GM18517 (cell line): ENCODE measurements at regions not wholly inside any gene's neighbourhood (a gene's known extent, or its start where the extent isn't known, plus 50 kb on each side); places are given as distances from the start of the nearest gene placed in this dataset.

ENCODE experiments used
- ATAC-seq: cut with Tn5 transposase; IDR thresholded peaks from one replicate; pipeline ENCODE4 v1.9.1; 2021; ENCODE audit warnings: mild to moderate bottlenecking, moderate library complexity; ENCODE audit not compliant: unreplicated experiment

DNA sequence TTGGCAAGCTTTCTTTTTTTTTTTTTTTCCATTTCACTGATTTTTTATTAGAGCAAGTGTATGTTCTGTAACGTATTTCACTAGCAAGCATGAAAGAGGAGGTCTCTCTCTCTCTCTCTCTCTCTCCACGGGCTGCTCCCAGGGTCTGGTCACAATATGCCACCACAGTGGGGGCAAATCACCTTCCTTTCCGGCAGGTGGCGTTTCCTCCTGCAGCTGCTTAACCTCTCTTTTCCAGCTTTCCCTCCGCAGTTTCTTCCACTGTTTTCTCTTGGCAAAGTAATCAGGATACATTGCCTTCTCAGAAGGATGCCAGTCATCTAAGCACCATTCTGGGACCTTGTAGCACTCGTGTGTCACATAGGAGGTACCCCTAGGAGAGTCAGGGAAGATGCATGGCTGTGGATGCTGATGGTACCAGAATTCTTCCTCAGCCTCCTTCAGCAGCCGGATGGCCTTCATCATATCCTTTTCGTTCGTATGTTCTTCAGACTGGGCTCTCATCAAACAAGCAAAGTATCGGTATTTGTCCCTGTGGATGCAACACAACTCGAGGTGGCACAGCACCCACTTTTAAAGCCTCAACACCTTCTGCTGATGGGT lies 197.3 kb upstream of the PODXL start:
- ATAC-seq = no peak

DNA sequence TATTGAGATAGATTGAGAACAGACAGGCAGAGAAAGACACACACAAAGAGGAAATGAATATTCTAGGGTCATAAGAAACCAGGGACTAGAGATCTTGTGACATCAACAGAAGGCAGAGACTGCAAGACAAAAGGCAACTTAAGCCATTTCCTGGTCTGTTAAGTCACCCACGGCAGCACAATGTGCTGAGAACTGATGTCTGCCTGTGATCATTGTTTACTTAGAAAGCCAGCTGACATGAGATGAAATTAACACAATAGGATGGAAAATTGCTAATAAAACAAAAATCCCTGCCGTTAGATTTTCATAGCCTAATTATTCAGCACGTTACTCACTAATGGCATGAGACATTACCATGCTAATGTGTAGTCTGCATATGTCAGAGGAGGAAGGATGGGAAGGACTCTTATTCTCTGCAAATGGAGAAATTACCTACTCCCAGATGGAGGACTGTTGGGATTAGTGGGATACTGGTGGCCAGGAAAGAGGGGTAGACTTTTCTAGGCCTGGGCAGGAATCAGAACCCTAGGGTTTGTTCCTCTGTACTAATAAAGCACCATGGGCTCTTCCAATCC lies 191.3 kb upstream of the PODXL start:
- no peak for ATAC-seq

DNA sequence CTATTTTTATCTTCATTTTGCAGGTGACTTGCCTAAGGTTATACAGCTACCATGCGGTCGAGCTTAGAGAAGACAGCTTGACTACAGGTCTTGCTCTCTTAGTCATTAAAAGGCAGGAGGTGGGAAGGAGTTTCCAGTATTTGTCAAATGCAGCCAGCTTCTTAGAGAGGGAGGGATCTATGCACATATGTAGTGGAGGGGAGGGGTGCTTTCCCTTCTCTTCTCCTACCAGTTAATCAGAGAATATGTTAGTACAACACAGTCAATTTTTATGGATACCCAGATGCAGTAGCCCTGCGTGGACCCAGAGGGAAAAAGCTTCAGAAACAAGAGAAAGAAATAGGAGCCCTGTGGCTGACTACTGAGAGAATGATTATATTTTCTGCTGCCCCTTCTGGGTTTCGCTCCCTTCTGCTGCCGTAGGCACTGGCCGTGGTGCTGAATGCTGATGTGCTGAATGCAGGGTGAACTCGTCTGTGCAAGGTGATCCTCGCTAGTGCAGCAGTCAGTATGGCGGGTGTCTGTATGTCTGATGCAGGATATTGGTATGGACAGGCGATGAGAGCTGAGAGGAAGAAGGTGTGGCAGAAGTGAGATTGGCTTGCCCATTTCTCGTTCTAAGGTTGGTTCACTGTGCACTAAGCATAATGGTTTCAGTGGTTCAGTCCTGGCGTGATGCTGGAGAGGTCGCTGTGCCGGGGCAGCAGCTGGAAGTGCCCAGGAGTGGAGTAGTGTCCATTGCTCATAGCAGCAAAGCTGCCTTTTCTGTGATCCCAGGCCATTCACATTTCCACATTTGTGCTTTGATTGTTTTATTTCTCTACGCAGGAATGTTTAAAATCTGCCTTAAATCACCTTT lies 189.2 kb upstream of the PODXL start:
- ATAC-seq = no peak

DNA sequence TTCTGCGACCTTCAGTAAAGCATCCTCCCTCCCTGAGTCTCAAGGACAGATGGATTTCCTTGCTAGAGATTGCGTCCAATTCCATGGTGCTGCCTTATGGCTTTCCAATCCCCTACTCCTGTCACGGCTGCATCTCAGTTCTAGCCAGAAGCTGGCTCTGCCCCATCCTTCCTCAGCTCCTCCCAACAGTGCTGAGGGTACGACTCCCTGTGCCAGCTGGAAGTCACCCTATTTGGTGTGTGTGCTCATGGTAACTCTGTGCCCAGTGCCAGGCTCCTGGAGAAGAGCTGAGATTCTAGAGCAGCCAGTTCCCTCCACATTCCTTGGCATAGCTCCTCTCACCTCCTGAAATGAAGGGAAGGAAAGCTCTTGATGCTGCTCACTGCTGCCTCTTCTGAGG lies 185.0 kb upstream of the PODXL start:
- no peak for ATAC-seq

DNA sequence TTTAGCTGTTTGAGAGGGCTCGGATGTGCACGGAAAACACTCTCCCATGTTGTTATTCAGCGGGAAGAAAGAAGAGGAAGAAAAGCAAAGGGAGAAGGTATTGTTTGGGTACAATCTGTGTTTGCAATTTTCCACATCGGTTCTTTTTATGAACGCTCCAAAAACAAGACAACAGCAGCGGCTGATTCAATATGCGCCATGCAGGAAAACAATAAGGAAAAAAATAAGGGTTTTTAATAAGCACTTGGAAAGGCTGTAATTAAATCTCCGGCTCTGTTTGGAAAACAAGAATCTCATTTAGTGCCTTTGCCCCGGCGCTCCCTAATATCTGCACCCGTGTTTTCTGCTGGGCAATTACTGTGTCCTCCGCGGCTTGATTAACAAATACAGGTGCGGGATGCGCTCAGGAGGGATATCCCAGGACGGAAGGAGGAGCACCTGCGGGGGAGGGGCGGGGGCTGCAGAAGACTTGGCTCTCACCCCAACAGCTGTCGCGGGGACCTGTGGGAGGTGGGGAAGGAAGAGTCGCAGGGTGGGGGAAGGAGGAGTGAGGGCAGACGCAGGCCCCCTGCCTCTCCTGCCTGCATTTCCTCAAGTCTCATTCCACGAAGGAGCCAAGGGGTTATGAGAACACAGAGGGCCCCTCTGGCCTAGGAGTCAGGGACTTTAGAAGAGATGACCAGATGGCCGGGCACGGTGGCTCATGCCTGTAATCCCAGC lies 181.5 kb upstream of the PODXL start:
- ATAC-seq = no peak

DNA sequence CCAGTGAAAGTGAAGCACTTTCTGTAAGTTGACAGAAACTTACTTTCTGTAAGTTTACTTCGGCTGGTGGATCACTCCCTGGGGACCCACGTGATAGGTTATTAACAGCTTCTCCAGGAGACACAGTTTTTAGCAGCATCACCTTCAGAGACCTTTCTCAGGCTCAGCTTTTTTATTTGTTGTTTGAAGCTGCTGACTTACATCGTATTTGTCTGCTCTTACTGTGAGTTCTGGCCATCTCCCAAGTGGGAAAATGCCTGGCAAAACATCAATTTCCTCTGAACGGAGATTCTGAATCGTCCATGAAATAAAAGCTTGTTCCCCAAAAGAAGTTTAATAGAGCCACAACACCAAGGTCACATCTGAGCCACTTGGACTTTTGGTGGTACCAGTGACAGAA lies 178.7 kb upstream of the PODXL start:
- ATAC-seq = no peak

DNA sequence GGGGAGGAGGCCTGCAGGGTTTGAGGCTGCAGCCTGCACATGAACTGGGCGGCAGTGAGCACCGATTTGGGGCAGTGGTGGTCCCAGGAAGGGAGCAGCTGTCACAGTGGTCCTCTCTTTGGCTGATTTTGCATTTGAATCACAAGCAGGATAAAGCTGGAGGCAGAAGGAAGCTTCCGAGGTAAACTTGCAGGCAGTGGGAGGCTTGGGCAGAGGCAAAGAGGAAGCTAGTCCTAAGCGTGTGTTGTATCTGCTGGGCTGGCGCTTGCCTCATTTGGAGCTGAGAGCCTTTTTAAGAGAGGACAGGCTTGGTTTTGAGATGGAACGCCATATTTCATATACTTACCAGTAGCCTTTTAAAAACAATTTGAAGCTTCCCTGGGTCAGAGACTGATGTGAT lies 177.2 kb upstream of the PODXL start:
- no peak for ATAC-seq

DNA sequence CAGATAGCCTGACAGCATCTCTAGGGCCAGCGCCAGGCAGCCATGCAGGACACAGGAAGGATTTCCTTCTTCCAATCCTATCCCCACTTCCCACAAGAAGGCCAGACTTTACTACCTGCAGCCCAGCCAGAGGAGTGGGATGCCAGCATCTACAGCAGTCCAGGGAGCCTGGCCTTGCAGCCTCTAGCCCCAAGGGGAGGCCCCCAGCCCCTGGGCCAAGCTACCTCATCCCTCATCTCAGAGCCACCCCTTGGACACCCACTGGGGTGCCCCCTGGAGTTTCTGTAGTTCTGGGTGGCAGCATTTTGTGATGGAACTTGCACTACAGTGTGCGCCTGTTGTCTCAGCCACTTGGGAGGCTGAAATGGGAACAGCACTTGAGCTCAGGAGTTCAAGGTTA lies 170.8 kb upstream of the PODXL start:
- ATAC-seq = no peak

DNA sequence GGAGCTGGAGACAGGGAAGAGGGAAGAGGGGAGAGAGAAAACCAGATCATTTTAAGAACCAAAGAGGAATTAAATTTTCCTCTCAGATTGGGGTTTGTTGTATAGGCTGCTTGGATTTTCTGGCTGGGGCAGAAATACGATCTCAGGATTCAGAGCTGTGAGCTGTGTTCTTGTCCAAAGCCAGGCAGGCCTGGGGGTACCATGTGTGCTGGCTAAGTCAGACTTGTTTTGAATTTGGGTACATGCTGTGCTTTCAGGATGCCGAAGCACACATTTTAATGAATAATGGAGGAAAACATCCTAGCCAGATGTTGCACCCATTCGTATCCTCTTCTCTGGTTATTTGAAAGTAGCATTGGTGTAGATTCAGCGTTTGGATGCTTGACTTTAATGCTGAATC lies 170.3 kb upstream of the PODXL start:
- ATAC-seq = no peak

DNA sequence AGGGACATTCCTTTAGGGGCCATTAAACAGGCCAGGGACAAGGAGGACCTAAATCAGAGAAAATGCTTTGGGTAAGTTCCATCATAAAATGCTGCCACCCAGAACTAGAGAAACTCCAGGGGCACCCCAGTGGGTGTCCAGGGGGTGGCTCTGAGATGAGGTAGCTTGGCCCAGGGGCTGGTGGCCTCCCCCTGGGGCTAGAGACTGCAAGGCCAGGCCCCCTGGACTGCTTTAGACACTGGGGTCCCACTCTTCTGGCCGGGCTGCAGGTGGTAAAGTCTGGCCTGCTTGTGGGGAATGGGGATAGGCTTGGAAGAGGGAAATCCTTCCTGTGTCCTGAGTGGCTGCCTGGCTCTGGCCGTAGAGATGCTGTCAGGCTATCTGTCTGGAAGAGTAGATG lies 169.6 kb upstream of the PODXL start:
- no peak for ATAC-seq

DNA sequence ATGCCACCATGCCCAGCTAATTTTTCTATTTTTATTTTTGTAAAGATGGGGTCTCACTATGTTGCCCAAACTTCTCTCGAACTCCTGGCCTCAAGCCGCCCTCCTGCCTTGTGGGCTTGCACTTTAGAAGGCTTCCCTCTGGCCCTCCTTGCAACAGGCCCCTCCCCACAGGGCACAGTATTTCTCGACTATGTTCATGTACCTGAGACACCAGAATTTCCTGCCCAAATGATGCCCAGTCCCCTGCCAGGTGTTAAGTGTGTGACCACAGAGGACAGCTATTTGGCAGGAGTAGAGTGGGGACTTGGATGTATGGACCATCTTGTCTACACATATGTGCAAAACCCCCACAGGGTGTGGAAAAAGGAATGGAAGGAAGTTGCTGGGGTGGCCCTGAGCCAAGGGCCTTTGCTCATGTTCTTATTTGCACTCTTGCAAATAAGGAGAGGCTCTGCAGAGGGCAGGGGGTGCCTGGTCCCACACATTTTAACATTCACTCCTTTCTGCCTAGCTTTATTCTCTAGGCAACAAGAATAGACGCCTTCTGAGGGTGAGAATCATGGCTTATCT lies 168.4 kb upstream of the PODXL start:
- ATAC-seq = no peak

DNA sequence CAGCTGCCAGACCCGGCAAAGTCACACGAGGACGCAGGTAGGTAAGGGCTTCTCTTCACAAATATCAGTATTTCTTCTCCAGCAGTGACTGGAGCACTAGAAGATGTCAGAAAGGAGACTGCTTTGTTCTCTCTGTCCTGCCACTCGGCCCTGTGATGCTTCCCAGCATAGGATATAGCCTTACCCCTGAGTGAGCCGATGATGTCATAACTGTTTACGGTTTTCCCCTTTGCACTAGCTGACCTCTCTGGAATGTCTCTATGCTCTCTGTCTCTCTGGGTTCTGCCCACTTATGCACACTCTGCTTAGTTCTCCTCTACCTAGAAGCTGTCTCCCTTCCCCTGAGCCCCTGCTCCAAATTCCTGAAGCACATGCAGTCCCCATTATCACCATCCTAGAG lies 167.5 kb upstream of the PODXL start:
- no peak for ATAC-seq

DNA sequence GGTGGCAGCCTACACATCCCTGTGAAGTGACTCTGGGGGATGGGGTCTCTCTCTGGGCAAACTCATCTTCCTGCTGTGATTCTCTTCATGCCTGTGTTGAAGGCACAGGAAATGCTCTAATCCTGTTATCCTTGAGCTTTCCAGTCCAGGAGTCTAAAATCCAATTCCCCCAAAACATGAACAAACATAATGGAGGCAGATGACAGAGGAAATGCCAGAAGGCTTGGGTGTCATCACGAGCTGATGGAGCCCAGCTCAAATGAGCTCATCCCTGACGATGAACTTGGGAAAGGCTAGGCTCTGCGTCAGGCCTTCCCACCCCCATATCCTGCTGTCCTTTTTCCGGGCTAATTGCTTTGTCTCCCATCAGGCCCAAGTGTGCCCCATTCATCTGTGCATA lies 165.9 kb upstream of the PODXL start:
- ATAC-seq = no peak

DNA sequence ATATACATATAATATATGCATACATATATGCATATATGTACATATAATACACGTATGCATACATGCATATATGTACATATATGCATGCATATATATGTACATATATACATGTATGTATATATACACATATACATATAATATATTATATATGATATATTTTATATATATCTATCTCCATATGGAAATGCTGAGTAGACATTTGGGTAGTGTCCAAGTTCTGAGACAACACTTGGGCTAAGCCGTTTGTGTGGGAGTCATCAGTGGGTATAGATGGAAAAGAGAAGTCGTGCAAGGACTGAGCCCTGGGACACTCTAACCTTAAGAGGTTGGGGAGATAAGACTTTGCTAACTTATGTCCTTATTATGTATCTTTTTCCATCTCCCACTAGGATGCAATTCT lies 165.2 kb upstream of the PODXL start:
- ATAC-seq = no peak

DNA sequence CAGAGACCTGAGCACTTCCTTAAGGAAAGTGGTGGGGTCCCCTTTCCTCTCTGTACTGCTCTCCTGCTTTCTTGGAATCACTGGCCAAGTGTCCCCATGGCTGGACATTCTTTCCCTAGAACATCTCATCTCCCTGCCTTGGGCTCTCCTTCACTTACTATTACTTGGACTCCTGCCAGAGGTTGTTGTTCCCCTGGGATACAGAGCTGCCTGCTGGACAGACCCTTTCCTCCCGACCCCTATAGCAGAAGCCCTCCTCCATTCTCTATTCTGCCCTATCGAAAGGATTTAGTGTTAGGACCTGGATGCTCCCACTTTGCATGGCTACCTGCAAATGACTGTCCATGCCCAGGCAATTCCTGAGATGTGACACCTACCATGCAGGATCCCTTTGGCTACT lies 164.3 kb upstream of the PODXL start:
- ATAC-seq = no peak

DNA sequence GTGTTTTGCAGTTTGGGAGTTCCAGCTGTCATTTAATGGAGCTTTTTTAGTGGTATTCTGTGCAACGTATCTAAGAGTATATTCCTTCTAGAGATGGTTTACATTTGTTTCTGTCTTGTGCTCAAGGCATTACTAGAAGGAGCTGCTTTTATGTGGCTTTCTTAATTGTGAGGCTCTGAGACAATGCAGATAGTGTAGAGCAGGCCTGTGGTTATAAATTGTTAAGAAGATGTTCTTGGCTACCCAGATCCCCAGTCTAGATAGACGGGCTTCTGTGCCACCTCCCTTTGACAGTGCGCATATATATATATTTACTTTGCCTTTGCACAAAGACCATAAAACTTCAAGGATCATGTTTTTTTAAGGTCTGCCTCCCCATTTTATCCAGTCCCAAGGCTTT lies 160.8 kb upstream of the PODXL start:
- no peak for ATAC-seq

DNA sequence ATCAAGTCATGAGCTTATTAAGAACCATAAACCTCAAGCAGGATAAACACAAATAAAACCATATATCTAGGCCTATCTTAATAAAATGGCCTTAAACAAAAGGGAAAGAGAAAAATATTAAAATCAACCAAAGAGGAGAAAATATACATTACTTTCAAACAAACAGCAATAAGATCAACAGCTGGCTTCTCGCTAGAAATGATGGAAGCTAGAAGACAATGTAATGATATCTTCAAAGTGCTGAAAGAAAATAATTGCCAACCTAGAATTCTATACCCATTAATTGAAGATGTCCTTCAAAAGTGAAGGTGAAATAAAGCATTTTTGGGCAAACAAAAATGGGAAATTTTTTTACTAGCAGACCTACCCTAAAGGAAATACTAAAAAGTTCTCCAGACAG lies 142.9 kb upstream of the PODXL start:
- no peak for ATAC-seq

DNA sequence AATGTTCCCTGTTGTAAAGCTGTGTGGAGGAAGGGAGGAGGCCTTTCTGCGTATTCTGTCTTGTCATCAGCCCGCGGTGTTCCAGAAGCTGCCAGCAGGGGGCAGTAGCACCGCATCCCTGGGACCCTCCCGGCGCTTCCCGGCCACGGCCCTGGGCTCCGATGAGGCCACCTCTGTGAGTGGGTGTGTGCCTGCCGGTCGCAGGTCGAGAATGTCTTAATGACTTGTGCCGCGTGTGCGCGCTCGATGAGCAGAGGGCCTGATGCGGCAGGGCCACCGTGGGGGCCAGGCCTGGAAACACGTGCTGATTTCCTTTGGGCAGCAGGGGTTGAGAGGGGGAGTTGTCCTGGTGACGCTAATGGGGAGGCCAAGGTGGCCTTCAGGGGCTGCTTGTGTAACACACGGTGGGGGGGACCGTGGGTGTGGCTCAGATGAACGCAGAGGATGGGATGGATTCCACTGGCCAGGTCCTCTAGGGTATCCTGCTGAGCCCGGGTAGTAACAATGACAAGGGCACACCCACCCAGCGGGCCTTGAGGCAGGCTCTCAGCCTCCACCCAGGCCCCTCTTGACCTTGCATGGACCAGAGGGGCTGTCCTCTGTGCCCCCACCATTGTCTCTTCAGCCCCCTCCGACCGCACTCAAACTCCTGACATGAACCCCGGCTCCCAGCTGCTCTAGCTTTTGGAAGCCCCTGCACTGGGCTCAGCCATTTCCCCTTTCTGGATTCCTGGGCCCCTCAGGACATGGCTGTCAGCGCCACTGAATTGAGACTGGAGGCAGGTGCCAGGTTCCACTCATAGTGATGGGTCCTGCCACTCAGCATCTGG lies 135.9 kb upstream of the PODXL start:
- ATAC-seq = no peak

DNA sequence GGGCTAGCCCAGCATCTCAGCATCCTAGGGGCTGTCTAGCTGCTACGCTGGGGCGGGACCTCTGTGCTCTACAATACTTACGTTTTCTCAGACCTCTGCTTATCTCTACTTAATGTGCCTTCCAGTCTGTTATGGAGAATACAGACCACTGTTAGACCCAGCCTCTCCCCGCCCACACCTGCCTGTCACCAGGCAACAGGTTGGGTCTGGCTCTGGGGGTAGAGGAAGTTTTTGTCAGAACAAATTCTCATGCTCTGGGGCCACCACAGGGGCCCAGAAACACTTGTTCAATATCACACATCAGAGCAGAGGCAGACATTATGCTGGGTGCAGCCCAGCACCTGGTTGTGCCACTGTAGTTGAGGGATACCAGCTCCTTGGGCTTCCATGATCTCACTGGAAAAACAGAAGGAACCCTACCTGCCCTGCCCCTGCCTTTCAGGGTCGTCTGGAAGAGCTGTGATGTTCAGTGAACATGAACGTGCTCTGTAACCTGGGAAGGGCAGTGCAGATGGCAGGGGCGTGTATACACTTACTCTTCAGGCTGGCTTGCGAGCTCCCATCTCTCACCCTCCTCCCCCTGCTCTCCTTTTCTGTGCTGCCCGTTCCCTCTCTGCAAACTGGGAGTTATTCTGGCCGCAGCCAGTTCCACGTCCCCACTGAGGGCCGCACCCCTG lies 135.2 kb upstream of the PODXL start:
- no peak for ATAC-seq

DNA sequence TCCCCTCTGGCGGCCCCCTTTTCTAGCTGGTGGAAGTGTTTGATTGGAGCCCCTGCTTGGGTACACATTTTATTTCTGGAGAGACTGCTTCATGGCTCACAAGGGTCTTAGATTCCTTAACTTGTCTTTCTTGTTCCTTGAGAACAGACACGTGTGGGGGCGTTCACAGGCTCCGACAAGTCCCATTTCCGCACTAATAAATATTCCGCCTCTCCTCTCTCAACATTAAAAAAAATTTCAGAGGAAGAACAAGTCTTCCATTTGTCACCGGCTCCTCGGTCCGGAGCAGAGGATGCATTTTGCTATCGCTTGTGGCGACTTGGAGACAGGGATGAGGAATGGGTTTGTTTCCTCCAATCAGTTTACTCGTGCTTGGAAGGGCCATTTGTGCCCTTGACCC lies 134.0 kb upstream of the PODXL start:
- no peak for ATAC-seq
